ENCODE measurements at regions not wholly inside any gene's neighbourhood (a gene's known extent, or its start where the extent isn't known, plus 50 kb on each side); places are given as distances from the start of the nearest gene placed in this dataset.
A peak's percentile ranks its signal among the peaks of the same experiment; 100 is the strongest.

GRCh38 chr10:4167216-4167615, 382.2 kb upstream of the KLF6 start:
- TF ChIP-seq ZNF425 (CRISPR knock-in tag; conservative IDR thresholded peaks at IDR 0.05) (no peak), PREB (CRISPR knock-in tag; IDR thresholded peaks at IDR 0.05; ENCODE audit: borderline replicate concordance) (no peak), CDX4 (CRISPR knock-in tag; IDR thresholded peaks at IDR 0.05; ENCODE audit: borderline replicate concordance) (no peak), NFATC4 (CRISPR knock-in tag; IDR thresholded peaks at IDR 0.05) (no peak), ZBTB43 (CRISPR knock-in tag; IDR thresholded peaks at IDR 0.05) (no peak)
- Mint-ChIP-seq H3K4me3 (no peak overlapping the region), H3K27ac (no peak overlapping the region), H3K4me1 (peaks cover 30% of the 10 kb centered on the region), H3K9me3 (peaks cover 10% of the 10 kb centered on the region), H3K27me3 (ENCODE audit: low read depth) (no peaks in the 10 kb centered on the region), H3K36me3 (peaks cover 4% of the 10 kb centered on the region)
- no peak for ATAC-seq
- no peak for DNase-seq (ENCODE audit: low spot score)
- CTCF ChIA-PET = no interaction called here
- POLR2A ChIA-PET = no interaction called here

- DNase-seq (ENCODE audit: low spot score) (no peak), ATAC-seq (peak; percentile 58; the same call in 1 of the 2 replicates)
- Mint-ChIP-seq H3K9me3 (no peaks in the 10 kb centered on the region), H3K36me3 (no peaks in the 10 kb centered on the region), H3K27ac (no peak overlapping the region), H3K27me3 (ENCODE audit: low read depth) (no peaks in the 10 kb centered on the region), H3K4me1 (peaks cover 23% of the 10 kb centered on the region), H3K4me3 (no peak overlapping the region)
- CTCF ChIA-PET = interaction anchor here (0.6 kb wide), 1 partner anchor 8 kb away, joined by 3 read pairs; no protein-coding TSS in a partner anchor
- TF ChIP-seq MXD4 (CRISPR knock-in tag; IDR thresholded peaks at IDR 0.05; ENCODE audit: borderline replicate concordance) = no peak
- no peak for TF ChIP-seq RORB (CRISPR knock-in tag; IDR thresholded peaks at IDR 0.05)
- no peak for TF ChIP-seq SMAD3 (CRISPR knock-in tag; IDR thresholded peaks at IDR 0.05; ENCODE audit: borderline replicate concordance)
- TF ChIP-seq FOXJ3 (CRISPR knock-in tag; IDR thresholded peaks at IDR 0.05; ENCODE audit: borderline replicate concordance) = no peak
- TF ChIP-seq CREM (CRISPR knock-in tag; IDR thresholded peaks at IDR 0.05) = no peak
- TF ChIP-seq NR2C2 (CRISPR knock-in tag; IDR thresholded peaks at IDR 0.05) = no peak
- TF ChIP-seq ERG (CRISPR knock-in tag; IDR thresholded peaks at IDR 0.05) = no peak
- TF ChIP-seq PRDM15 (CRISPR knock-in tag; IDR thresholded peaks at IDR 0.05) = no peak
- TF ChIP-seq ZNF671 (CRISPR knock-in tag; IDR thresholded peaks at IDR 0.05) = no peak
- no peak for TF ChIP-seq CBFB (CRISPR knock-in tag; IDR thresholded peaks at IDR 0.05; ENCODE audit: low read depth)
- TF ChIP-seq ATF3 (CRISPR knock-in tag; conservative IDR thresholded peaks at IDR 0.05) = no peak
- no peak for TF ChIP-seq ETV6 (CRISPR knock-in tag; IDR thresholded peaks at IDR 0.05)
- POLR2A ChIA-PET = interaction anchor here (1.2 kb wide), 1 partner anchor 11 kb away, joined by 3 read pairs; no protein-coding TSS in a partner anchor
These were observed 377.7 kb upstream of the KLF6 start for GRCh38 chr10:4162571-4163286.
